Ramos (cell line): ENCODE measurements at regions not wholly inside any gene's neighbourhood (a gene's known extent, or its start where the extent isn't known, plus 50 kb on each side); places are given as distances from the start of the nearest gene placed in this dataset.
"Not testable (repeated sequence)": the region's sequence is repeated elsewhere in the genome, so short reads cannot be mapped to it uniquely, and the experiment has no call there.

Experiments
- in situ Hi-C: fragments of 300-500 bp; cut with MboI; formaldehyde crosslinking; loops from one replicate; pipeline ENCODE4 v1.14.3; 2022; ENCODE audit warnings: low sequenced_read_pairs; ENCODE audit not compliant: unreplicated experiment

DNA sequence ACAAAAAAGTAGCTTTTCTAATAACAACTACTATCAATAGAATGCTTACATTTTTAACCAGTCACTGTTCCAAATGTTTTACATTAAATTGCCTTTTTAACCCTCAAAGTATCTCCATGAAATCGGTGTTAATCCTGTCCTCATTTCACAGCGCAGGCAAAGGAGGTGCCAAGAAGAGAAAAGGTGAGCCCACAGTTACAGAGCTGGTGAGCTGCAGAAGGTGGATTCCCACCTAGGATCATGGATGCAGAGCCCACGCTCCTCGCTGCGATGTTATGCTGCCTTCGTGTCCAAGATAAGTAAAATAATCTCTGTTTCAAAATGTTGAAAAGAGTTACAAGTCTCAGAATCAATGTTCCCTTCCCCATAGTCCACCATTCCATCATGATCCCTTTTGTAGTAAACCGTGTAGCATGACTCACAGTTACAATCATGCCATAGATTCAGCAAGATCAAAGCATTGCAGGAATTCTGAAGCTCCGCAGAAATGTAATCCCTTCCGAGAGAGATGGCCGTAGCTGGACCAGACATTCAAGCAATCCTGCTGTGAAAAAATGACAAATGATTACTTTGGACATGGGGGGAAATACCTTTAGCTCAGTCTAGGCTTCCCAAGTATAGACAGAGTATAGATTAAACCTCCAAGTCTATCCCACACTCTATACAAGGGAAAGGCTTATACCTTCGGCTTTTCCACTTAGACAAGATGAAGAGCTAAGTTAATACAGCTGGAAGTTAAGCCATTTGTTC is 394.7 kb upstream of the AKR1E2 start:
- in situ Hi-C loops, result no loop called here

DNA sequence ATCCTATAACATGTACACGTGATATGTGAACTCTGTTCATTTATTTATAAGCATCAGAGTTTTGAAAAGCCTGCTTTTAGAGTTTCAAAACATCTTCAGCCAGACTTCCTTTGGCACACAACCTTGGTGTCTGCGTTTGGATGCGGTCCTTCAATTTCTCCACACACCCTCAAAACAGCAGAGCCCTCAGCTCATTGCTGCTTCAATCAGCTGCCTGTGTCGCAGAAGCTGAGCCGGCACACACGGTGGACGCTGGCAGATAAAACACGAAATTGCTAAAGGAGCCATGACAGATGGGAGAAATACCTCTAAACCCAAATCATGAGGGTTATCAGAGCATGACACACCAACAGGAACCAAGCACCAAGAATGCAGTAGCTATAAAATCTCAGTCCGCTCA is 396.4 kb upstream of the AKR1E2 start:
- in situ Hi-C loops, result no loop called here

DNA sequence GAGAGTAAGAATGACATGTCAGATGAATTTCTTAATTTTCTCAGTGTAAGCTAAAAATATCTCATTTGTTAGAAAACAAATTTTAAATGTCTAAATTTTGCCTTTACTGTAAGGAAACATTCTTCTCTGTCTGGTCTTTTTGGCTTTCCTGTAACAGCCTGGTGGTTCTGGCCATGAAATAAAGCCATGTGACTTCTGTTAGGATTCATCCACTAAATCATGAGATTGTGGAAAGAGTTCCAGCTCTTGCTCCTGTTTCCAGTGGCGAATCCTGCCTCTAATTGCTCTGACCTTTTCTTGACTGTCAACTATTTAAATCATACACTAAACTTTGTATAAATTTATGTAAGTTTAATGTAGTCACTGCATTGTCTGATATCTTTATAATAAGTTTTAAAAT is 398.5 kb upstream of the AKR1E2 start:
- in situ Hi-C loops, result no loop called here

DNA sequence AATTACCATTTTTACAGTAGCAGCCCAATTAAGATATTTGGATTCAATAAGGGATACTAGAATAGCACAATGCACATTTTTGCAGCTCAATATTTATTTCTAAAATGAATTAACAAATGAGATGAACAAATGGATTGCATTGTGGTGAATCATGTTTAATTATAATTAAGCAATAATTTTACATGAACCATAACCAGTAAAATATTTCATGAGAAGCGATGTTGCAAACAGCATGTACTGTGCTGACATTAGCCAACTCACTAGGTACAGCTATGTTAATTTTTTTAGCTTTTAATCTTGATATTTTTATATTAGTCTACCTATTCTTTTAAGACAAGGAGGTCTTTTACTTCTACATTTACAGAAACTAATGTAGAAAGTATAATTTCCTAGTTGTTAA is 399.1 kb upstream of the AKR1E2 start:
- in situ Hi-C loops, result no loop called here

DNA sequence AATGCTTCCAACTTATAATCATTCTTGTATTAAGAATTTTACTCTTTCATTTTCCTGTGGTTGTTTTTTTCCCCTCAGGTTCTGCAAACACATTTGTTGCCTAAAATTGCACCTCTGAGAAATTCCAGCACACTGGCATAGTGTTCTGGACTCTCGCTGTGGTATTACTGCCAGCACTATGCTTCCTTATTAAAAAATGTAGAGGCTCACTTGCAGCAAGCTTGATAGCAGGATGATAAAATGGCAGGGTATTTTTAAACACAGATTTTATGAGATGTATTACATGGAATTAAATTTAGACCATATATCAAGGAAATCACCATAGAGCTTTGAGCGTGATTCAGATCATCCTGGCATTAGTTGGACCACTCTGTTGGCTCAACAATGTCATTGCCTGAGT is 416.7 kb upstream of the AKR1E2 start:
- in situ Hi-C loops, result no loop called here

DNA sequence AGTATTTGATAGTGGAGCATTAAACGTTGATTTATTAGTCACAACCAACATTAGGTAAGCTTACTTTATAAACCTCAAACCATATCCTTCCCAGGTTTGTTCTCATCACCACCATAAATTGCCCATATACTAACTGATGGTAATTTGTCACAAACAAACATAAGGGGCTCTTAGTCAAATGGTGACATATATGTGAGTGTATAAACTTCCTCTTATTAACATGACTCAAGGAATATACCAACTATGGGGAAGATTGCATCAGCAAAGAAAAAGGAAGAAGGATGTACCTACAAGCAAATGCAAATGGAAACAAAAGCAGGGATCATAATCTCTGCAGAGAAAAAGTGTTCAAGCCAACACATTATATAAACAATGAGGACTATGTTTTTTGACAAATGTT is 418.2 kb upstream of the AKR1E2 start:
- in situ Hi-C loops, result no loop called here

DNA sequence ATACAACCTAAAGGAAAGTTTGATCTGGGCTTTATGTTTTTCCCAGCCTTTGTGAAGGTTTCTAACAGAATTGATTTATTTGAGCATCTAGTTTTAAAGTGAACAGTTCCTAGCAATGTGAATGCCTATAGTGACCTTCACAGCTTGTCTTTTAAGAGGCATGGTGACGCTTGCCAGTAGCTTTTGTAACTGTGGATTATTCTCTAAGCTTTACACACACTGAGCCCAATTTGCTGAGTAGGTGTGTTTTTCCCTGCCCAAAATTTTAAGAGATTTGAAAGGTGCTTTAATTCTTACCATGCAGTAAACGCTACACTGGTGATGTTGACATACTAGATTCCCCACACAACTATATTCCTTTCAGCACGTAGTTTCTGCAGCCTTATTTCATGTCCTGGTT is 420.2 kb upstream of the AKR1E2 start:
- in situ Hi-C loops, result no loop called here

DNA sequence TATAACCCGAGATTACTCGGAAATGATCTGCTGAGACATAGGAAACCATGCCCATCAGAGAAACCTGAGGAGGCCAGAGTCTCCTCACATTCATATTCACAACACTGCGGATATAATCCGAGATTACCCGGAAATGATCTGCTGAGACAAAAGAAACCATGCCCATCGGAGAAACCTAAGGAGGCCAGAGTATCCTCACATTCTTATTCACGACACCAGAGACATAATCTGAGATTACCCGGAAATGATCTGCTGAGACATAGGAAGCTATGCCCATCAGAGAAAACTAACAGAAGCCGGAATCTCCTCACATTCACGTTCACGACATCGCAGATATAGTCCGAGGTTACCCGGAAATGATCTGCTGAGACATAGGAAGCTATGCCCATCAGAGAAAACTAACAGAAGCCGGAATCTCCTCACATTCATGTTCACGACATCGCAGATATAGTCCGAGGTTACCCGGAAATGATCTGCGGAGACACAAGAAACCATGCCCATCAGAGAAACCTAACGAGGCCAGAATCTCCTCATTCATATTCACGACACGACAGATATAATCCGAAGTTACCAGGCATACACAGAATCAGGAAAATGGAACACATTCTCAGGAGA is 422.3 kb upstream of the AKR1E2 start:
- in situ Hi-C loops, result no loop called here

DNA sequence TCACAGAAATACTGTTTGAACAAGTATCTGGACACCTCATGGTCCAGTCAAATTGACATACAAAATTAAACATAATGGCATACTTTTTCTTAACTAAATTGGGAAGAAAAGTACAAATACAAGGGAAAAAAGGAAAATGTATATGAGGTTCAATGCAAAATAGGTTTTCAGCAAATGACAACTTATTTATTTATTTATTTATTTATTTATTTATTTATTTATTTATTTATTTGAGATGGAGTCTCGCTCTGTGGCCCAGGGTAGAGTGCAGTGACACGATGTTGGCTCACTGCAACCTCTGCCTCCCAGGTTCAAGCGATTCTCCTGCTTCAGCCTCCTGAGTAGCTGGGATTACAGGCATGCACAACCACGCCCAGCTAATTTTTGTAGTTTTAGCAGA is 424.9 kb upstream of the AKR1E2 start:
- in situ Hi-C loops, result not testable (repeated sequence)

DNA sequence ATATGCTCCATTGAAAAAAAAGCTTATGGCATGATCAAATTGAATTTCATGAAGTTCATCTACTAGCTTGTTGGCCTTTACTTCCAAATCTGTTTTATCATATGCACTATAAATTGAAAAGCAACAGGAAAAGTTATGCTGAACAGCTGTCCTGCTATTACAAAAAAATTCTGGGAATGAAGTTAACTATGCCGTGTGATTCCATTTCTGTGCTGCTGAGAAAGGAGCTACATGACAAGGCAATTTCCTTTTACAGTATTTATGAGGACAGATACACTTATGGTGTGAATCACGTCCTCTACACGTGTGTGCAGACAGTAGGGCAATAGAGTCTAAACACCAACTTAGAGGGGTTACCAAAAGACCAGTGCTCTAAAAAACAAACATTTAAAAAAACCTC is 426.5 kb upstream of the AKR1E2 start:
- in situ Hi-C loops, result no loop called here

DNA sequence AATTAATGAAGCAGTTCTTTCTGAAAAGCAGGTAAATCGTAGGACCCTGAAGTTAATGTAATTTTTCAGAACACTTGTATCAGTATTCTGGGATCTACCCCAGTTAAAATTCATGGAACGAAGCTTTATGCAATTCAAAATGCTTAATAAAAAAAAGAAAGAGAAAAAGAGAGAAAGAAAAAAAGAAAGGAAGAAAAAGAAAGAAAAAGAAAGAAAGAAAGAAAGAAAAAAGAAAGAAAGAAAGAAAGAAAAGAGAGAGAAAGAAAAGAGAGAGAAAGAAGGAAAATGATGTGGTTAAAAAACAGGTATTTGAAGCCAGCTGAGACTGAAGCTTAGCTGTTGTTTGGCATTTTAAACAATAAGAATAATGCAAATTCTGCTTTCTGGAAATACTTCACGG is 427.4 kb upstream of the AKR1E2 start:
- in situ Hi-C loops, result no loop called here

DNA sequence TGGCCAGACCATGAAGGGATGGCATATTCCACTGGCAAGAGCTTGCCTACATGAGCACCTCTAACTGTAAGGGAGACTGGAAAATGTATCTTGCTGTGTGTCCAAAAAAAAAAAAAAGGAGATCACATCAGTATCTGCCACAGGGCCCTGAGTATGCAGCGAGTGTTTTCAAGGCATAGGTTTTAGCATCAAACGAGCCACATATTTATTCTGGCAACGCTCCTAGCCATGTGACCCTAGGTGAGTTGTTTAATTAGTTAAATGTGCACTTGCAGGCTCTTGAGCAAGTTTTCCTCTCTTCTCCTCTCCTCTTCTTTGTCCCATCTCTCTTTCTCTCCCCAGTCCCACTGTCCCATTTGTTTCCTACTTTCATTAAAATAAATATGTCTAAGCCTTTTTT is 428.7 kb upstream of the AKR1E2 start:
- in situ Hi-C loops, result no loop called here

DNA sequence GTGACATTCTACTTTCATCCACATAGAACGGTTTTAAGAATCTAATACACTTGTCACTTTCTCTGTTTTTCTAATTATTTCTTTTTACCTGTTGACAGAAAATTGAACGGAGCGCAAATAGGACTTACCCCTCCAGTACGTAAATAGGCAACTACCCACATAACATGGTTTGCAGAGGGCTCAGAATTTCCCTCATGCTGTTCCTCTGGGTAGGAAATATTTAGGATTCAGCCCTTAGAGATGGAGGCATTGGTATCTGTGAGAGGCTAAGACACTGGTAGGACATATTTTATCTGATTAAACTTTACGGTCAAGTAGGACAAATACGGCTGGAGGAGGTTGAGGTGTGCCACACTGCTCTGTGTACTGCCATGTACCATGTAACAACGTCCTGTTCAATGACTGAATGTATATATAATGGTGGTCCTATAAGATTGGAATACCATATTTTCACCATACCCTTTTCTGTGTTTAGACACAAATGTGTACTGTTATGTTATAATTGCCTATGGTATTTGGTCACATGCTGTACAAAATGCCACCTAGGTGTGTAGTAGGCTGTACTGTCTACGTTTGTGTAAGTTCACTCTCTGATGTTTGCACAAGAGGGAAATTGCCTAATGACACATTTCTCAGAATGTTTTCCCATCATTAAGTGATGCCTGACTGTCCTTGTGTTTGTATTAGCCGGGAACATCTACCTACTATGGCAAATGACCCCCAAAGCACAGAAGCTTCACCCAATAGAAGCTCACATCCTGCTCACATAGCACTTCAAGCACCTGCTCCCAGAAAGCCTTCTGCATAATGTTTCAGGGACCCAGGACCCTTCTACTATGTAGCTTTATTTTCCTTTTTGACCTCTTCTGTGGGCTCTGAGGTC is 429.4 kb upstream of the AKR1E2 start:
- in situ Hi-C loops, result no loop called here

DNA sequence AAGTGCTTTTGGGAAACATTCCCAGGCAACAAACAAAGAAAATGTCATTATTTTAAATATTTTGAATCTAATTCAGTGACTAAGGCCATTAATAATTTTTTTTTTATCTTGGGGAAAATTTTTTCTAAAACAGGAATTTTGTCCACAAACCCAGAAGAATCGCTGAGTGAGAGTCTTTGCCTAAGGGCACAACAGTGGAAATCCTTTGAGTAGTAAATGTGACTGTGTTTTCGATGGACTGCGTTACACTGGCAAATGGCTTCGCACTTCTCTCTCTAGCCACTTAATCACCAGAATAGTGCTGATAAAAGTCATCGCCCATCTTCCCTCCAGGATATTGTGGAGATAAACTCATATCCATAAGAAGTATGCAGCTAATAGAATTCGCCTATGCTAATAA is 430.3 kb upstream of the AKR1E2 start:
- in situ Hi-C loops, result no loop called here

DNA sequence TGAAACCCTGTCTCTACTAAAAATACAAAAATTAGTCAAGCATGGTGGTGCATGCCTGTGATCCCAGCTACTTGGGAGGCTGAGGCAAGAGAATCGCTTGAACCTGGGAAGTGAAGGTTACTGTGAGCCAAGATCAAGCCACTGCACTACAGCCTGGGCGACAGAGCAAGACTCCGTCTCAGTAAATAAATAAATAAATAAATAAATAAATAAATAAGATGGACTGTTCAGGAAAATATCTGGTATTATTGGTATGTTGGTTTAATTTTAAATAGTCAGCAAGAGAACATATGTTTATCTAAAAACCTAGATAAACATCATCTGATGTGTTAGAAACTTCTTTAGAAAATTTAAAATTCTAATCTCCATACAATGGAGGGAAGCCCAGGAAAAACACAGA is 431.6 kb upstream of the AKR1E2 start:
- in situ Hi-C loops, result not testable (repeated sequence)

DNA sequence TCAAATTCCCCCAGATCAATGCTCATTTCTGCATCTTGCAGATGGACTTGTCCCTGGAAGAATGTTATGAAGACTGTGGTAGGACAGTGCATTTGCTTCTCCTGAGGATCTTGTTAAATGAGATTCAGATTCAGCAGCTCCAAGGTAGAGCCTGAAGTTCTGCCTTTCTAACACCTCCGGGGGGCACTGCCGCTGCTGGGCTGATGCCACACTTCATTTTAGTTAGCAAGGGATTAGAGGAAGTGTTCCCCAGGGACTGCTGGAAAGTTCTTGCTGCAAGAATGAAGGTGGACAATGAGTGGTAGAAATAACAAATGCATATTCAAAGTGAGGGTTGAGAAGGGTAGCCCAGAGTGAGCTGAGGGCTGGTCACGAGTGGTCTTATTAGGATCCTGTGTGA is 434.3 kb upstream of the AKR1E2 start:
- in situ Hi-C loops, result no loop called here

DNA sequence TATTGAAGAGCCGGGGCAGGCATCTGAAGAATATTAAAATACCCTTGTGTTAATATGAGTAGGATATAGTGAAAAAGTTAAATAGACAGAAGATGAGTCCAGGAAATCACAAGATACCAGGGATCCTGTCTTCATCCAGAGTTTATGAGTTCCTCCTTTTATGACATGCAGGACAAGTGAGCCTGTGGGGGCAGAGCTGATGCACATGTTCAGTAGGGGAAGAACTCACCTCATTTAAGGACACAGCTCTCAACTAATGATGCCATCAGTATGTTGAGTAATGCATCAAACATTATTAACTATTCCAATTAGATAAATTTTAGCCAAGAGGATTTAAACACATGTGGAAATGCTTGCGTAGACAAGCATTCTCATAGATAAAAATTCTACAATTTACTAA is 435.8 kb upstream of the AKR1E2 start:
- in situ Hi-C loops, result no loop called here

DNA sequence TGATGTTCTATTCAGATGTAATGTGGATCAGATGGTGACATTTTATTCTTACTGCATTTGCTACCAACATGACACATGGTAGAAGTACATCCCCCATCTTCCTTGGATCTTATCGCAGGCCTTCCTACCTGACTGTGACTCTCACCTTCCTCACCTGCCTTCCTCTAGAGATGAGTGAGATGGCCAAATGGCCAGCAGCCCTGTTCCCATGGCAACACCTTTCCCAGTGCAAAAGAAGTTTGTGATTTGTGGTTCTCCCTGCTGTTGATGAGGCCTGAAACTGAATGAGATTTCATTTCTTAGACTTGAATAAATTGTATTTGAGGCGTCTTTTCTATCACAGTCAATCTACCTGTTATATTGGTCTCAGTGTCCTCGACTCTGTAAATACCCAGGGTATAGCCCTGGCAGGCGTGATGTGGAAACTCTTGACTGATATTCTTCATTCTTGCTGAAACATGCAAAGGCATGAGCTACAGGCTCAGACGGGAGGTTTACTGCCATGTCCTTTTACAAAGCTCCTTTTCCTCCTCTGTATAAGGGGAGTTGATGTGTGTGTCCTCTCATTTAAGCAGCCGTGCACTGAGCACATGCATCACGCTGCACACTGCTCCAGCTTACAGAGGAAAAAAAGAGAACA is 440.7 kb upstream of the AKR1E2 start:
- in situ Hi-C loops, result no loop called here

DNA sequence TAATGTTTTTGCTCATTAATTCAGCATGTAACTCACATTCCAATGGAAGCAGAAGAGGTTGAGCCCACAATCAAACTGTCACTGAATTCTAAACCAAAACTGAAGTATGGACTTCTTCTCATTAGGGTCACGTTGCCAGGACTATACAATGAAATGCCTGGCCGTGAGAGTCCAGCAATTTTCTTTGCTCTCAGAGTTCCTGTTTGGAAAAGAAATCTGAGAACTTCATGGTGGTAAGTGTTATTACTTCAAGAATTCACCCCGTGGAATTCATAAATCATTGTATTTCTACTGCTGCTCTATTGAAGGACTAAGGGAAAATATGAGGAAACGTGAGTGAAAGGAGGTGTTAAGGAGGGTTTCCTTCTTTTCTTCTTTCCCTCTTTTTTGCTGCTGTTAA is 441.8 kb upstream of the AKR1E2 start:
- in situ Hi-C loops, result no loop called here

DNA sequence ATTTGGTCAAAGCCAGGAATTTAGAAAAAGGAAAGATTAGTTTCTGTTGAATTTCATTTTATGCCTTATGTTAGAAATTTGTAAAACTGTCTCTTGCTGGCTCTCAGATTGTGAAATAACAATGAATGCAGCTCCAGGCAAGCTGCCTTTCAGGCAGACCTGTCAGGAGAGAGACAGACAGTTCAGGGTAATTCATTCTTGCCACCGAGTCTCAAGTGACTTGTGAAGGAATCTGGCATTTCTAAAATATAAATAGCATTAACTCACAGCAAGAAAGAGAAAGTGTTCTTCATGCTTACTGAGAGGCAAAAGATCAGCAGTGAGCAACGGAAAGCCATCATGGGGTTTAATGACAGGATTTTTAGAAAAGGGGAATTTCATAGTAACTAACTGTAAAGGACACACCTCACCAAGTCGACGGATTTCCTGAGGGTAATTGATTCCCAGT is 442.3 kb upstream of the AKR1E2 start:
- in situ Hi-C loops, result no loop called here

DNA sequence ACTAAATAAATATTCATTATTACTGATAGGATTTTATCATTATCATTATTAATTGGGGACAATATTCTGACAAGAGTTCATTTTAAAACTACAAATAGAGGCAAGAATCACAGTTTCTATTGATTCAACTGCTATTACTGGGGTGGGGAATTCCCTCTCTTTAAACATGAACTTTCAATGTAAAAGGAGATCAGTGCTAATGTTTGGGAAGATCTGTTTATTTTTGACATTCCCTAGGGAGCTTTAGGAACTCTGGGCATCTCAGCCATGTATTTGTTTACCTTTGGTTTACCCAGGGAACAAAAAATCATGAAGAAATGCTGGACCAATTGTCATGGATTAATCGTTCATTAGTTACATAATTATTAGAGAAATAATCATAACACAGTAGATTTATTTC is 443.2 kb upstream of the AKR1E2 start:
- in situ Hi-C loops, result no loop called here
